Nephron (organoid): ENCODE measurements at regions not wholly inside any gene's neighbourhood (a gene's known extent, or its start where the extent isn't known, plus 50 kb on each side); places are given as distances from the start of the nearest gene placed in this dataset.
"Not testable (repeated sequence)": the region's sequence is repeated elsewhere in the genome, so short reads cannot be mapped to it uniquely, and the experiment has no call there.

Experiments used
- H3K27ac Mint-ChIP-seq, 3 experiments: 2 replicates each; pipeline ENCODE4 v1.8.0; 2020; ENCODE audit warnings: mixed read lengths in 3 of 3, mild to moderate bottlenecking in 2 of 3, moderate library complexity in 1 of 3
- H3K27me3 Mint-ChIP-seq: 2 replicates; pipeline ENCODE4 v1.8.0; 2021; ENCODE audit warnings: low read depth, mild to moderate bottlenecking, moderate library complexity, mixed read lengths
- H3K36me3 Mint-ChIP-seq: 2 replicates; pipeline ENCODE4 v1.8.0; 2020; ENCODE audit warnings: low read depth, mixed read lengths
- H3K4me1 Mint-ChIP-seq: 2 replicates; pipeline ENCODE4 v1.8.0; 2020; ENCODE audit warnings: mixed read lengths
- H3K4me3 Mint-ChIP-seq, 3 experiments: 2 replicates each; pipeline ENCODE4 v1.8.0; 2020; ENCODE audit warnings: mild to moderate bottlenecking in 3 of 3, mixed read lengths in 3 of 3, moderate library complexity in 2 of 3
- H3K9me3 Mint-ChIP-seq: 2 replicates; pipeline ENCODE4 v1.8.0; 2020; ENCODE audit warnings: mixed read lengths
- CTCF ChIP-seq, 3 experiments: fragments of 200-600 bp; sonication (generic); IDR thresholded peaks; one replicate each; pipeline ENCODE4 v1.5.0; 2021; ENCODE audit warnings: antibody characterized with exemption in 3 of 3; ENCODE audit not compliant: unreplicated experiment in 3 of 3

GRCh38 chr9:74036549-74037231 is 460.4 kb upstream of the RORB start:
- H3K27me3 Mint-ChIP-seq: no peaks in the 10 kb centered on the region
- no peak overlapping the region for H3K4me3 Mint-ChIP-seq
- no peak for TF ChIP-seq CTCF (IDR thresholded peaks at IDR 0.05; ENCODE audit: unreplicated experiment in 3 of 3)
- no peaks in the 10 kb centered on the region for H3K4me1 Mint-ChIP-seq
- H3K36me3 Mint-ChIP-seq: no peaks in the 10 kb centered on the region
- H3K9me3 Mint-ChIP-seq: no peaks in the 10 kb centered on the region
- H3K27ac Mint-ChIP-seq: peak overlapping the region in 2 of 3 experiments; percentile 49 to 91

GRCh38 chr9:74037274-74037673 is 459.9 kb upstream of the RORB start:
- no peak for TF ChIP-seq CTCF (IDR thresholded peaks at IDR 0.05; ENCODE audit: unreplicated experiment in 3 of 3)
- H3K9me3 Mint-ChIP-seq: no peaks in the 10 kb centered on the region
- peak overlapping the region in 1 of 3 experiments; percentile 91 for H3K27ac Mint-ChIP-seq
- H3K36me3 Mint-ChIP-seq: no peaks in the 10 kb centered on the region
- H3K27me3 Mint-ChIP-seq: no peaks in the 10 kb centered on the region
- H3K4me1 Mint-ChIP-seq: no peaks in the 10 kb centered on the region
- no peak overlapping the region for H3K4me3 Mint-ChIP-seq

- Mint-ChIP-seq H3K9me3 (no peaks in the 10 kb centered on the region), H3K27ac (no peak overlapping the region), H3K27me3 (no peaks in the 10 kb centered on the region), H3K4me3 (no peak overlapping the region), H3K36me3 (no peaks in the 10 kb centered on the region), H3K4me1 (no peaks in the 10 kb centered on the region)
- TF ChIP-seq CTCF (IDR thresholded peaks at IDR 0.05; ENCODE audit: unreplicated experiment in 3 of 3): no peak
These were observed 455.5 kb upstream of the RORB start for GRCh38 chr9:74041588-74041987.

GRCh38 chr9:74044844-74045243 is 452.3 kb upstream of the RORB start:
- Mint-ChIP-seq H3K27ac (no peak overlapping the region), H3K9me3 (no peaks in the 10 kb centered on the region), H3K27me3 (no peaks in the 10 kb centered on the region), H3K36me3 (no peaks in the 10 kb centered on the region), H3K4me1 (no peaks in the 10 kb centered on the region), H3K4me3 (no peak overlapping the region)
- no peak for TF ChIP-seq CTCF (IDR thresholded peaks at IDR 0.05; ENCODE audit: unreplicated experiment in 3 of 3)

- peaks cover 11% of the 10 kb centered on the region for H3K9me3 Mint-ChIP-seq
- no peaks in the 10 kb centered on the region for H3K4me1 Mint-ChIP-seq
- H3K27ac Mint-ChIP-seq: no peak overlapping the region
- TF ChIP-seq CTCF (IDR thresholded peaks at IDR 0.05; ENCODE audit: unreplicated experiment in 3 of 3): no peak
- H3K36me3 Mint-ChIP-seq: no peaks in the 10 kb centered on the region
- H3K4me3 Mint-ChIP-seq: no peak overlapping the region
- H3K27me3 Mint-ChIP-seq: no peaks in the 10 kb centered on the region
These were observed 441.1 kb upstream of the RORB start for GRCh38 chr9:74056023-74056422.

GRCh38 chr9:74057051-74057450 is 440.1 kb upstream of the RORB start:
- not testable (repeated sequence) for H3K4me3 Mint-ChIP-seq, H3K27ac Mint-ChIP-seq, H3K4me1 Mint-ChIP-seq, H3K36me3 Mint-ChIP-seq, H3K27me3 Mint-ChIP-seq
- H3K9me3 Mint-ChIP-seq: peaks cover 11% of the 10 kb centered on the region
